ENCODE measurements at regions not wholly inside any gene's neighbourhood (a gene's known extent, or its start where the extent isn't known, plus 50 kb on each side); places are given as distances from the start of the nearest gene placed in this dataset.

DNA sequence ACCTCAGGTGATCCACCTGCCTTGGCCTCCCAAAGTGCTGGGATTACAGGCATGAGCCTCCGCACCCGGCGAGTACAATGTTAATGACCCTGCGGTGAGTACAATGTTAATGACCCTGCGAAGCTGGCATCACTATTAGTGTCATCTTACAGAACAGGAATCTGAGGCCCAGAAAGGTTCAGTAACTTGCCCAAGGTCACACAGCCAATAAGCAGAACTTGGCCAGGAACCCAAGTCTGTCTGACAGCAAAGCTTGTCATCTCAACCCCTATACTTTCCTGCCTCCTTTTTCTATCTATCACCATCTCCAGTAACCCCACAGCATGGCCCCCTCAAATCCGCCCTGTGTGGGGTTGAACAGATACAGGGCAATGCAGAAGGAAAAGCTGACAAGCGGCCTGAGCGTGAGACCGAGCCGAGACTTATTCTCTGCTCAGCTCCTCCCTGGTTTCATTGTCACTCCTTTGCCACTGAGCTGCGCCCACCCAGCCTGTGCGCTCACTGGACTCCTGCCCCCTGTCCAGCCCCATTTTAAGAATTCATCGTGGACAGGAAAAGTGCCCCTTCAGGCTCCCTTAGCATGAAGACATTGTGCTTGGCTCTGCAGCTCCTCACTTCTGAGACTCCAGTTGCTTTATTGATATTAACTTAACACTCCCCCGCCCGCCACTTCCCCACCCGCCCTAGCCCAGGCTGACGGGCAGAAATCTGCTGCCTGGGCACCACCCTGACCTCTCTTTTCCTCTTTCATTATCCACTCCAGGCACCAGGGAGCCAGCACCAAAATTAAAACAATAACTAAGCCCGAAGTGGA lies 58.1 kb upstream of the LBX1 start:
- TF ChIP-seq, protein P1, sequence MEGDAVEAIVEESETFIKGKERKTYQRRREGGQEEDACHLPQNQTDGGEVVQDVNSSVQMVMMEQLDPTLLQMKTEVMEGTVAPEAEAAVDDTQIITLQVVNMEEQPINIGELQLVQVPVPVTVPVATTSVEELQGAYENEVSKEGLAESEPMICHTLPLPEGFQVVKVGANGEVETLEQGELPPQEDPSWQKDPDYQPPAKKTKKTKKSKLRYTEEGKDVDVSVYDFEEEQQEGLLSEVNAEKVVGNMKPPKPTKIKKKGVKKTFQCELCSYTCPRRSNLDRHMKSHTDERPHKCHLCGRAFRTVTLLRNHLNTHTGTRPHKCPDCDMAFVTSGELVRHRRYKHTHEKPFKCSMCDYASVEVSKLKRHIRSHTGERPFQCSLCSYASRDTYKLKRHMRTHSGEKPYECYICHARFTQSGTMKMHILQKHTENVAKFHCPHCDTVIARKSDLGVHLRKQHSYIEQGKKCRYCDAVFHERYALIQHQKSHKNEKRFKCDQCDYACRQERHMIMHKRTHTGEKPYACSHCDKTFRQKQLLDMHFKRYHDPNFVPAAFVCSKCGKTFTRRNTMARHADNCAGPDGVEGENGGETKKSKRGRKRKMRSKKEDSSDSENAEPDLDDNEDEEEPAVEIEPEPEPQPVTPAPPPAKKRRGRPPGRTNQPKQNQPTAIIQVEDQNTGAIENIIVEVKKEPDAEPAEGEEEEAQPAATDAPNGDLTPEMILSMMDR (IDR thresholded peaks at IDR 0.05): no peak

DNA sequence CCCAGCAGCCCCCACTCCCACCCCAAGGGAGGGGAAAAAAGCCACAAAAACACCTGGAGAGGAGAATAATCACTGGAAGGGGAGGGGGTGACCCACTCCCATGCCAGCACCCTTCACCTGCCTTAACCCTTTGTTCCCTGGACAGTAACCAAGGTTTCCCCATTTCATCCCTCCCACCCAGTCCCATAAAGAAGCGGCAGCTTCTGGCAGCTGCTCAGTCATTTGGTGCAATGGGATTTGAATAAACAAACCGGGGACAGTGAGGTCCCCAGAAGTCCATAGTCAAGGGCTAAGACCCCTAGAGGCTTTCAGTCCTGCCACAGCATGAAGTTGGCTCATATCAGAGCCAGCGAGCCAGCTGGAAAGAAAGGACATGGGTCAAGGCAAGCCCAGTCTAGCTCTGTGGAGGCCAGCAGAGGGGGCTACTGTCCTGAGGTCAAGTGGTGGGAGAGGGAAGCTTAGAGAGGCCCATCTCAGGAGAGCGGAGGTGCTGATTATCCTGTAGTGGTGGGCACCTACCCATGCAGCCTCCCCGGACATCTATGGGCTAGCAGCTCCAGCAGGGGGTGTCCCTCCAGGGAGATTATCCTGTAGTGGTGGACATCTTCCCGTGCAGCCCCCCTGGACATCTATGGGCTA lies 58.9 kb upstream of the LBX1 start:
- TF ChIP-seq, protein P1 (IDR thresholded peaks at IDR 0.05): peak; percentile 26; the same call in 1 of the 2 replicates

DNA sequence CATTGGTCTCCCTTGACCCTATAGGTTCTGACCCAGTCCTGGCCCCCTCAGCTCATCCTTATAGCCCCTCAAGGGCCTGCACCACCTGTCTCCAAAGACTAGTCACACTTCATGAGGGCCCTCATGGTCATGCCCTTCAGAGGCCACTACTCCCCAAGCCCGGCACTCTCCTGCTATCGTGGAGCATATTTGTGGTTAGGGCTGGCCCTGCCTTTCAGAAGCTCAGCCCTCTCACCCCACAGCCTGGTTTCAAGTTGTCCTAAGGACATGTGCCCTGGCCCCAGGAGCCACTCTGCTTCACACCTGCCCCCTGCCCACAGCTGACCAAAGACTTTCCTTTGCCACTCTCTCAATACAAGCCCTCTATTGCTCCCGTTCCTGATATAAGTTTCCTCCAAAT lies 60.3 kb upstream of the LBX1 start:
- TF ChIP-seq, protein P1 (IDR thresholded peaks at IDR 0.05): no peak

DNA sequence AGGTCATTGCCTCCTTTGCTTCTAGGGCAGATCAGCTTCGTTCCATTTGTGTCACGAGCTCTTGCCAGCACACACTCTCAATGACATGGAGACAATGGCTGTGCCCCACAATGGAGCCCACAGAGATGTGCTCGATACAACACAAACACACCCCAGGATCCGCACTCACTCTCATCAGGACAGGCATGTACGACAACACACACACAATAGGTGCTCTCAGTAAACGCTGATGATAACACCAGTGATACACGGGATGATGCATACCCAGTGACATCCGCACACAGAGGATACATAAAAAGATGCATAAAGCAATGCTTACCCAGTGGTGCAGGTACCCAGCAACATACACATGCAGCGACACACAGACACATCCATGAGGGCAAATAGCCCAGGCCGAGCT lies 61.2 kb upstream of the LBX1 start:
- TF ChIP-seq, protein P1 (IDR thresholded peaks at IDR 0.05): no peak

DNA sequence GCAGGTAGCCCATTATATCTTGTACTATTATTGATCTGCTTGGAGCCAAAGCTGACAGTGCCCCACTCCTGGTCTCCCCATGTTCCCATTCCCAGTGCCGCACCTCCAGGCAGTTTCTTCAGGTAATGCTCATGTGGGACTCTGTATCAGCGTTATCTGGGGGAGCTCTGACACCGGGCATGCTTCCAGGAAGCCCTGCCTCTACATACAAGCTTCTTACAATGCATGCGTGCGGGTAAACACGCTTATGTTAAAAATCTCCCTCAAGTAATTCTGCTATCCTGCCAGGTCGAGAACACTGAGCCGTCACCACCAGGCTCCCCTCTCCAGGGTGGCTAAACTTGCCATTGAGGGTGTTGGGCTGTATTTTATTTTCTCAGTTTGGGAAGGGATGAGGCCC lies 61.6 kb upstream of the LBX1 start:
- TF ChIP-seq, protein P1 (IDR thresholded peaks at IDR 0.05): no peak

DNA sequence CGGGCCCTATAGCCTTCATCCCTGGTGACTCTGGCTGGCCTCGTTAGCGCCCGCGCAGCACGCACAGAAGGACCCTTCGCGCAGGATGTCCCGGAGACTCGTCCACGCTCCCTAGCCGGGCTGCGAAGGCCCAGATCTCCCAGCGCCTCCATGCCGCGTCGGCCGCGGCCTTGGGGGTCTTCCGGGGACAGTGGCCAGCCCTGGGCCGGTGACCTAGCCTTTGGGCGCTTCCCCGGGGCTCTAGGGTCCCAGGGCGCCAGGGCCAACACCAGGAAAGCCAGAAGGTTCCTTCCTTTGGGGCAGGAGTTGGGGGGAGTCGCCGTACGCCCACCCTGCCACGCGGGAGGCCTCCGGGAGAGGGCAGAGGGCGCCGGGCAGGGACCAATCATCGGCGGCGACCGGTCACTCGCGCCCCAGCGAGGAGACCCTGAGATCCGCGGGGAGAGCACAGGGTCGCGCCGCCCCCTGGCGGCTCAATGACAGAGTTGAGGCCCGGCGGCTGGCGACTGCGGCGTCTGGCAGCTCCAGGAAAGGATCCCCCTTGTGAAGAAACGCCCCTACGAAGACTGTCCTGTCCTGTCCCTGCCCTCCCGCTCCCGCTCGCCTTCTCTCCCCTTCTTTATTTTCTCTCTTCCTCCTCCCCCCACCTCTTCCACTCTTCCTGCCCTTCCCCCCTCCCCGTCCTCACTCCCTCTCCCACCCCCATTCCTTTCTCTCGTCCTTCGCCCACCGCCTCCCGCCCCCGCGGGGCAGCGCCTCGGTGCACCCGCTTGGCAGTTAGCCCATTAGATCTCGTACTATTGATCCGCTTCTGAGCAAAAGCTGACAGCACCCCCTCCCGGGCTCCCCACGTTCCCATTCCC lies 62.3 kb upstream of the LBX1 start:
- TF ChIP-seq, protein P1 (IDR thresholded peaks at IDR 0.05): peak; percentile 44

DNA sequence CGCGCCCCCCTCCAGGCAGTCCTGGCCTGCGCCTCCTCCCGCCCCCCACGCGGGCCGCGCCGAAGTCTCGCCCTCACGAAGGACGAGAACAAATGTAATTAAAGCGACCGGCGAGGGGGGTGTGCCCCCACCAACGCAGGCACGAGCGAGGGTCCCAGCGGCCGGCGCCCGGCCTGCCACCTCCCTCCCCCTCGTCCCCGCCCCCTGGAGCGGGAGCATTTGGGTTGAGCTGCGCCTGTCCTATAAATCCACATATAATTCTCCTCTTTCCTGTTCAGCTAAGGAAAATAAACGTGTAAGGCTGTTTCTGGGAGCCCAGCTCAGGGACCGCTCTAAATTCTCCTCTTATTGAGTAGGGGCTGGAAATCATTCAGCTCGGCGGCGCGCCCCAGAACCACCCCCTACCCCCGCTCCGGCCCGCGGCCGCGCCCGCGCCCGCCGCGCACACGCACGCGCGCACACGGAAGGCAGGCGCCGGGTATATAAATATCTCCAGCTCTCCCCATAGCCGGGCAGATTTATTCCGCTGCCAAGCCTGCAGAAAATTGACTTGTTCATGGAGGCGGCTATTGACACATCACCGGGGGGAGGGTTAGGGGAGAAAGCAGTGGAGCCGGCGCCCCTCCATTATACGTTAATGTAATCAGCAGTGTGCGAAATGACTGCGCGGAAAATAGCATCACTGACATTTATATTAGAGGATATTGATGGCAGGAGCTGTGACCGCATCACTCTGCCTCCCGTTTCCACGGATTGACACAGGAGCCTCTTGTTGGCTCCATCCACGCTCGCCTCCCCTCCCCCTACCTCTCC lies 61.6 kb upstream of the BTRC start:
- TF ChIP-seq, protein P1 (IDR thresholded peaks at IDR 0.05): no peak

Measured in LNCAP (cell line).